HEK293T (cell line): ENCODE measurements at regions not wholly inside any gene's neighbourhood (a gene's known extent, or its start where the extent isn't known, plus 50 kb on each side); places are given as distances from the start of the nearest gene placed in this dataset.

Source experiments
- CTCF ChIA-PET: fragments of 350-600 bp; formaldehyde crosslinking; extraction: SDS; loops from one replicate; lab custom pipeline; 2021; ENCODE audit warnings: antibody characterized with exemption, inconsistent platforms; lab: Yijun Ruan, JAX
- POLR2A ChIA-PET: fragments of 350-600 bp; formaldehyde crosslinking; extraction: SDS; loops from one replicate; lab custom pipeline; 2020; ENCODE audit warnings: antibody characterized with exemption, inconsistent platforms; lab: Yijun Ruan, JAX
- DNase-seq: peaks from one replicate; pipeline ENCODE4 v3.0.0; 2012; ENCODE audit warnings: mixed read lengths; ENCODE audit errors: extremely low spot score
- ARNT ChIP-seq: fragments of 450-650 bp; IDR thresholded peaks from 2 replicates; pipeline ENCODE4 v1.6.1; 2017; ENCODE audit warnings: mild to moderate bottlenecking
- BHLHE40 ChIP-seq: fragments of 450-650 bp; IDR thresholded peaks from 2 replicates; pipeline ENCODE4 v1.6.1; 2016; ENCODE audit warnings: mild to moderate bottlenecking, moderate library complexity, borderline replicate concordance
- CTBP1 ChIP-seq: fragments of 450-650 bp; IDR thresholded peaks from 2 replicates; pipeline ENCODE4 v1.6.1; 2016; ENCODE audit warnings: borderline replicate concordance
- ELF4 ChIP-seq: fragments of 450-650 bp; IDR thresholded peaks from 2 replicates; pipeline ENCODE4 v1.6.1; 2017; ENCODE audit warnings: antibody characterized with exemption
- FOXA1 ChIP-seq: fragments of 450-650 bp; IDR thresholded peaks from 2 replicates; pipeline ENCODE4 v1.6.1; 2016; ENCODE audit warnings: mild to moderate bottlenecking
- FOXK2 ChIP-seq: fragments of 450-650 bp; IDR thresholded peaks from 2 replicates; pipeline ENCODE4 v1.6.1; 2016; ENCODE audit warnings: mild to moderate bottlenecking
- FOXM1 ChIP-seq: fragments of 450-650 bp; IDR thresholded peaks from 2 replicates; pipeline ENCODE4 v1.6.1; 2017; ENCODE audit warnings: mild to moderate bottlenecking, borderline replicate concordance
- HDGF ChIP-seq: fragments of 450-650 bp; IDR thresholded peaks from 2 replicates; pipeline ENCODE4 v1.6.1; 2017; ENCODE audit warnings: antibody characterized with exemption, borderline replicate concordance
- L3MBTL2 ChIP-seq: fragments of 450-650 bp; conservative IDR thresholded peaks from 2 replicates; pipeline ENCODE4 v1.6.1; 2016; ENCODE audit warnings: mild to moderate bottlenecking
- LEF1 ChIP-seq: fragments of 450-650 bp; IDR thresholded peaks from 2 replicates; pipeline ENCODE4 v1.6.1; 2017; ENCODE audit warnings: mild to moderate bottlenecking, borderline replicate concordance
- NFRKB ChIP-seq: fragments of 450-650 bp; IDR thresholded peaks from 2 replicates; pipeline ENCODE4 v1.6.1; 2016; ENCODE audit warnings: mild to moderate bottlenecking, moderate library complexity
- SP1 ChIP-seq: fragments of 450-650 bp; IDR thresholded peaks from 2 replicates; pipeline ENCODE4 v1.6.1; 2017
- SUZ12 ChIP-seq: fragments of 450-650 bp; IDR thresholded peaks from 2 replicates; pipeline ENCODE4 v1.6.1; 2016; ENCODE audit warnings: mild to moderate bottlenecking
- TARDBP ChIP-seq: fragments of 450-650 bp; IDR thresholded peaks from 2 replicates; pipeline ENCODE4 v1.6.1; 2016
- ZNF384 ChIP-seq: fragments of 450-650 bp; IDR thresholded peaks from 2 replicates; pipeline ENCODE4 v1.6.1; 2016
- TF ChIP-seq, protein P1 (sequence below): fragments of 450-650 bp; IDR thresholded peaks from 2 replicates; pipeline ENCODE4 v1.6.1; 2016

DNA sequence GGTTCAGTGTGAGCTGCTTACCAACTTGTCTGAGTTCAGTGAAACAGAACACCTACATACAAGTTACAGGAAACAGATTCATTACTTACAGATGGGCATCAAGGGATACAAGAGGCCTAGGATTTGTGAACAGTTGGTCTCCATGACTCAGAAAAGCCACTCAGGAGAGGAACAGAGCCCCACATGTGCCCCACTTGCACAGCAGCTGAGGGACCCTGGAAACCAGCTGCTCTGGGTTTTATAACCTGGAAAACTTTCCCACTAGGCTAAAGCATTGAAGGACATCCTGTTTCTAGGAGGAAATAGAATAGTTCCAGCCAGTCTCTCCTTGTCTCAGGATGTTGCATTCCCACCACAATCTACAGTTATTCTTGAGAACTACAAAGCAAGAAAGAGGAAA lies 530.0 kb downstream of the ZNF804A start:
- ChIA-PET CTCF (no interaction called here), POLR2A (no interaction called here)
- TF ChIP-seq FOXK2 (no peak), FOXA1 (no peak), ELF4 (no peak), FOXM1 (no peak), SUZ12 (no peak), NFRKB (no peak), ZNF384 (no peak), L3MBTL2 (no peak), BHLHE40 (no peak), SP1 (no peak), CTBP1 (no peak), HDGF (no peak), TARDBP (no peak), ARNT (no peak), LEF1 (no peak)
- TF ChIP-seq, protein P1, sequence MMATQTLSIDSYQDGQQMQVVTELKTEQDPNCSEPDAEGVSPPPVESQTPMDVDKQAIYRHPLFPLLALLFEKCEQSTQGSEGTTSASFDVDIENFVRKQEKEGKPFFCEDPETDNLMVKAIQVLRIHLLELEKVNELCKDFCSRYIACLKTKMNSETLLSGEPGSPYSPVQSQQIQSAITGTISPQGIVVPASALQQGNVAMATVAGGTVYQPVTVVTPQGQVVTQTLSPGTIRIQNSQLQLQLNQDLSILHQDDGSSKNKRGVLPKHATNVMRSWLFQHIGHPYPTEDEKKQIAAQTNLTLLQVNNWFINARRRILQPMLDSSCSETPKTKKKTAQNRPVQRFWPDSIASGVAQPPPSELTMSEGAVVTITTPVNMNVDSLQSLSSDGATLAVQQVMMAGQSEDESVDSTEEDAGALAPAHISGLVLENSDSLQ: no peak
- DNase-seq: no peak

DNA sequence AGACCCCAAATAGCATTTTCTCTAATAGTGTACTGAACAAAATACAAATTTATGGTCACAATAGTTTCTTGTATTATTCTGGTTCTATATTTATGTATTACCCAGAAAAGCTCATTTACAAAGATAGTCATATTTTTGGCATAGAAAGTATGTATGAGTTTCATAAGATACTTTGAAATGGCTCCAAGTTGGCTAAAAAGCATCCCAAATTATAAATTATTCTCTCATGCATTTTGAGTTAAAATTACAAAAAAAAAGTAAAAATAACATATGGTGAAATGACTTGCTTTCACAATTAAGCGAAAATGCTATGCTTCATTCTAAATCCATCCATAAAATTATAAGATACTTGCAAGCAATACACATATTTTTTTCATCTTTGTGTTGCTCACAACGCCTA lies 530.7 kb downstream of the ZNF804A start:
- ChIA-PET POLR2A (no interaction called here), CTCF (no interaction called here)
- no peak for DNase-seq
- TF ChIP-seq CTBP1 (no peak), SP1 (no peak), TARDBP (no peak), FOXK2 (no peak), HDGF (no peak), FOXM1 (no peak), SUZ12 (no peak)

DNA sequence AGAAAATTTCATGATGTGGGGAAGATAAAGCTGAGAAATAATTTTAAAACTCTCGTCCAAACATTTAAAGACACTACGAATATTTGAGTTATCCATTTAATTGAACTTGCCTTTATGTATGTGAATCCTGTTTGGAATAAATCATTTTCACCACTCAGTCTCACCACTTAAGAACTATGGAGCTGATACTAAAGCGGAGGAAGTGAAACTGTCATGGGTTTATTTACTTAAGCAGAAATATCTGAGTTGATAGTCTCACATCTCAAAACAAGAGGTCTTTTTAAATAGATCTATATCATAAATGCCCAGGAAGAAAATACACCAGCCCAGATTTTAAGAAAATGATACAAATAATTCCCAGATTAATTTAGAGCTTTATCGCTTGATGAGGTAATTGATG lies 532.4 kb downstream of the ZNF804A start:
- DNase-seq: no peak
- POLR2A ChIA-PET: no interaction called here
- CTCF ChIA-PET: no interaction called here
- no peak for TF ChIP-seq FOXA1
- no peak for TF ChIP-seq NFRKB
- TF ChIP-seq HDGF: no peak
- TF ChIP-seq SUZ12: no peak
- TF ChIP-seq ZNF384: no peak
- no peak for TF ChIP-seq ELF4
- no peak for TF ChIP-seq ARNT
- TF ChIP-seq SP1: no peak
- TF ChIP-seq TARDBP: no peak
- TF ChIP-seq, protein P1: no peak

DNA sequence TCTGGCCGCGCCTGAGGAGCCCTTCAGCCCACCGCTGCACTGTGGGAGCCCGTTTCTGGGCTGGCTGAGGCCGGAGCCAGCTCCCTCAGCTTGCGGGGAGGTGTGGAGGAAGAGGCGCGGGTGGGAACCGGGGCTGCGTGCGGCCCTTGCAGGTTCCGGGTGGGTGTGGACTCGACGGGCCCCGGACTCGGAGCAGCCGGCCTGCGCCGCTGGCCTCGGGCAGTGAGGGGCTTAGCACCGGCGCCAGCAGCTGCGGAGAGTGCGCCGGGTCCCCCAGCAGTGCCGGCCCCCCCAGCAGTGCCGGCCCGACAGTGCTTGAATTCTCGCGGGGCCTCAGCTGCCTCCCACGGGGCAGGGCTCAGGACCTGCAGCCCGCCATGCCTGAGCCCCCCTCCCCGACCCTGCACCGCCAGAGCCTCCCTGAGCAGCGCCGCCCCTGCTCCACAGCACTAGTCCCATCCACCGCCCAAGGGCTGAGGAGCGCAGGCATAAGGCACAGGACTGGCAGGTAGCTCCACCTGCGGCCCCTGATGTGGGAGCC lies 534.2 kb downstream of the ZNF804A start:
- TF ChIP-seq L3MBTL2 (no peak), LEF1 (no peak), ELF4 (no peak)

DNA sequence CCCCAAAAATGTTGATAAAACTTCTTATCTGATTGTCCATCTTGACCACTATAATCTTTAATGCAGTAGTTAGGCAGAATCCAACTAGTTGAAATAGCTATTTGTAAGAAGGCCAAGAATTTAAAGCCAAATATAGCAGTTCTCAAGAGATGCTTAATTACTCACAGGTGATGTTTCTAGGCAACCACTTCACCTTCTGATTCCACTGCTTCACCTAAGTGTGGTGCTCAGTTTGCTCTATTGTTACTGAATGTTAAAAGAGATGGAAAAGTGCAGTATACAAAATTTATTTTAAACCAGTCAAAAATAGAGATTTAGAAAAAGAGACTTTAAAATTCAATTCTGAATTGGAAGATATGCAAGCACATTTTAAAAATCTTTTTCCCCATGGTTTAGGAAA lies 539.4 kb downstream of the ZNF804A start:
- CTCF ChIA-PET: no interaction called here

More for the DNA sequence above, 534.2 kb downstream of the ZNF804A start:
- CTCF ChIA-PET: no interaction called here
- POLR2A ChIA-PET: no interaction called here
- DNase-seq: no peak

DNA sequence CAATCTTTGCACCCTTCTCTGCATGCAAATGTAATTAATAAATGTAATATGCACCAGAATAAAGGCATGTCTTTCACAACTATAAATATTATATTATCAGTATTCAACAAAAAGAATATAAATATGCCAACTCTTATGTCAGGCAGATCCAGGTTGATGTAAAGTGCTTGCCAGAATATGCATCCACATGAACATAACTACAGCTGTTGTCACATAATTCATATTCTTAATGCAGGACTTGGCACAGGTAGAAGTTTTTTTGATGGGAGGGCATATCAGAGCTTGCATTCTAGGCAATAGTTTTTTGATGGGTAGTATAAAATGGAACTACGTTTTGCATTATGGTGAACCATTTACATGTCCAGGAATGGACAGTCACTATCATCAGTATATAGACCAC lies 544.3 kb downstream of the ZNF804A start:
- POLR2A ChIA-PET: no interaction called here
- no peak for TF ChIP-seq ELF4
- no peak for TF ChIP-seq FOXM1
- no peak for TF ChIP-seq HDGF
- no peak for TF ChIP-seq FOXK2
- TF ChIP-seq ZNF384: no peak
- no peak for TF ChIP-seq TARDBP
- TF ChIP-seq, protein P1: no peak
- TF ChIP-seq FOXA1: no peak
- no peak for TF ChIP-seq SUZ12
- no peak for TF ChIP-seq SP1
- no peak for TF ChIP-seq LEF1
- TF ChIP-seq L3MBTL2: no peak
- TF ChIP-seq BHLHE40: no peak
- no peak for TF ChIP-seq CTBP1
- no peak for TF ChIP-seq NFRKB
- CTCF ChIA-PET: no interaction called here
- no peak for DNase-seq

More for the DNA sequence above, 539.4 kb downstream of the ZNF804A start:
- POLR2A ChIA-PET: no interaction called here
- TF ChIP-seq NFRKB (no peak), FOXK2 (no peak), HDGF (no peak), L3MBTL2 (no peak), CTBP1 (no peak), SUZ12 (no peak), TARDBP (no peak), ELF4 (no peak), SP1 (no peak), ZNF384 (no peak), FOXA1 (no peak), BHLHE40 (no peak), LEF1 (no peak)
- no peak for DNase-seq

DNA sequence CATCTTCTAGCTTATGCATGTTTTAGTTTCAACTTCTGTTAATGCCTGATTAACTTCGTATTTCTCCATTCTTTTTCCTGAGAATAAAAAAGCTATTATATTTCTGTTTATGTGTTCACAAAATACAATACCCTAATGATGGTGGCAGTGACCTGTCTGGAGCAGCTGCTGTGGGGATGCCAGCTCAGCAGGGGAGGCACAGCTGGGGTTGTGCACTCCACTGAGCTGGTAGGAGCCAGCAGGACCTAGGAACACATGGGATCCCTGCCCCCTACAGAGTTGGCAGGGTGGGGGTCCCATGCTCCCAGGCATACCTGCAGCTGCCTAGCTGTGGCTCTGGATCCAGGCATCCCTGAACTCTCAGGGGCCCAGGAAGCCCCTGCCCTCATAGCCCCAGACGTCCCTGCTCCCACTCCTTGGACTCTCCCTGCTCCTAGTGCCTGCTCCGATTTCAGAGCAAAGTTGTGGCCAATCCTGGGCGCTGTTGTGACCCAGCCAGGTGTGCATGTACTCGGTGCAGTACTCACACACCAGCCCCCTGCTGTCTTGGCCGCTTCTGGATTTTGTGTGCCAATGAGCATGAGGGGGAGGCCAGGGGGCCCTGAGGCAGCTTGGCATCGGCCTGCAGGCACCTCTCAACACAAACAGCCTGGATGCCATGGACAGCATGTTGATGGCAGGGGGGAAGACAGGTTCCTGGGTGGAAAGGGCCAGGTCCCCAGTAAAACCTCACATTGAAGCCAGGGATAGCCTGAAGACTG lies 546.0 kb downstream of the ZNF804A start:
- POLR2A ChIA-PET: no interaction called here
- CTCF ChIA-PET: no interaction called here
- TF ChIP-seq BHLHE40 (no peak), NFRKB (no peak), LEF1 (no peak), CTBP1 (no peak), FOXK2 (no peak), ARNT (no peak), FOXA1 (no peak), SUZ12 (no peak), L3MBTL2 (no peak), SP1 (no peak), ELF4 (no peak)
- TF ChIP-seq, protein P1: no peak
- no peak for DNase-seq
